ENCODE measurements at regions not wholly inside any gene's neighbourhood (a gene's known extent, or its start where the extent isn't known, plus 50 kb on each side); places are given as distances from the start of the nearest gene placed in this dataset.

GRCh38 chr14:71196921-71197320, 289.7 kb downstream of the PCNX1 start:
- Mint-ChIP-seq H3K27me3 (ENCODE audit: low read depth) (no peaks in the 10 kb centered on the region), H3K9me3 (no peaks in the 10 kb centered on the region), H3K4me1 (peaks cover 4% of the 10 kb centered on the region), H3K36me3 (ENCODE audit: low read depth) (no peaks in the 10 kb centered on the region), H3K27ac (ENCODE audit: unreplicated experiment) (no peak overlapping the region), H3K4me3 (no peak overlapping the region)
- no peak for TF ChIP-seq CTCF (conservative IDR thresholded peaks at IDR 0.05)
- DNase-seq (ENCODE audit: low read depth, low spot score), result no peak

GRCh38 chr14:71198687-71199086, 291.4 kb downstream of the PCNX1 start:
- Mint-ChIP-seq H3K9me3 (no peaks in the 10 kb centered on the region), H3K4me3 (no peak overlapping the region), H3K4me1 (peaks cover 5% of the 10 kb centered on the region), H3K27me3 (ENCODE audit: low read depth) (peaks cover 3% of the 10 kb centered on the region), H3K36me3 (ENCODE audit: low read depth) (no peaks in the 10 kb centered on the region), H3K27ac (ENCODE audit: unreplicated experiment) (no peak overlapping the region)
- DNase-seq (ENCODE audit: low read depth, low spot score), result no peak
- TF ChIP-seq CTCF (conservative IDR thresholded peaks at IDR 0.05), result no peak

GRCh38 chr14:71201840-71202239, 294.6 kb downstream of the PCNX1 start:
- H3K4me3 Mint-ChIP-seq, result no peak overlapping the region
- no peak overlapping the region for H3K27ac Mint-ChIP-seq (ENCODE audit: unreplicated experiment)
- peaks cover 5% of the 10 kb centered on the region for H3K27me3 Mint-ChIP-seq (ENCODE audit: low read depth)
- no peak for TF ChIP-seq CTCF (conservative IDR thresholded peaks at IDR 0.05)
- no peak for DNase-seq (ENCODE audit: low read depth, low spot score)
- H3K36me3 Mint-ChIP-seq (ENCODE audit: low read depth), result no peaks in the 10 kb centered on the region
- peaks cover 5% of the 10 kb centered on the region for H3K4me1 Mint-ChIP-seq
- peaks cover 11% of the 10 kb centered on the region for H3K9me3 Mint-ChIP-seq

GRCh38 chr14:71202881-71203280, 295.6 kb downstream of the PCNX1 start:
- Mint-ChIP-seq H3K27me3 (ENCODE audit: low read depth) (peaks cover 5% of the 10 kb centered on the region), H3K4me3 (no peak overlapping the region), H3K9me3 (peaks cover 11% of the 10 kb centered on the region), H3K4me1 (peaks cover 5% of the 10 kb centered on the region), H3K36me3 (ENCODE audit: low read depth) (no peaks in the 10 kb centered on the region), H3K27ac (ENCODE audit: unreplicated experiment) (no peak overlapping the region)
- TF ChIP-seq CTCF (conservative IDR thresholded peaks at IDR 0.05), result no peak
- DNase-seq (ENCODE audit: low read depth, low spot score), result no peak

GRCh38 chr14:71203306-71203705, 296.0 kb downstream of the PCNX1 start:
- Mint-ChIP-seq H3K27me3 (ENCODE audit: low read depth) (peaks cover 5% of the 10 kb centered on the region), H3K4me1 (peaks cover 5% of the 10 kb centered on the region), H3K27ac (ENCODE audit: unreplicated experiment) (no peak overlapping the region), H3K4me3 (no peak overlapping the region), H3K9me3 (peaks cover 11% of the 10 kb centered on the region), H3K36me3 (ENCODE audit: low read depth) (no peaks in the 10 kb centered on the region)
- no peak for DNase-seq (ENCODE audit: low read depth, low spot score)
- TF ChIP-seq CTCF (conservative IDR thresholded peaks at IDR 0.05), result no peak

GRCh38 chr14:71204231-71204630, 297.0 kb downstream of the PCNX1 start:
- no peak for TF ChIP-seq CTCF (conservative IDR thresholded peaks at IDR 0.05)
- H3K9me3 Mint-ChIP-seq, result peaks cover 11% of the 10 kb centered on the region

More at GRCh38 chr14:71204231-71204630, 297.0 kb downstream of the PCNX1 start:
- peaks cover 5% of the 10 kb centered on the region for H3K4me1 Mint-ChIP-seq
- no peak overlapping the region for H3K27ac Mint-ChIP-seq (ENCODE audit: unreplicated experiment)
- H3K27me3 Mint-ChIP-seq (ENCODE audit: low read depth), result peaks cover 5% of the 10 kb centered on the region
- H3K36me3 Mint-ChIP-seq (ENCODE audit: low read depth), result no peaks in the 10 kb centered on the region
- no peak overlapping the region for H3K4me3 Mint-ChIP-seq
- DNase-seq (ENCODE audit: low read depth, low spot score), result no peak

All from neural crest cell (in vitro differentiated cells).